HuH-7.5 (cell line): ENCODE measurements at regions not wholly inside any gene's neighbourhood (a gene's known extent, or its start where the extent isn't known, plus 50 kb on each side); places are given as distances from the start of the nearest gene placed in this dataset.

ENCODE experiments used
- DNase-seq: peaks from one replicate; pipeline ENCODE4 v3.0.0; 2011; ENCODE audit warnings: low spot score

DNA sequence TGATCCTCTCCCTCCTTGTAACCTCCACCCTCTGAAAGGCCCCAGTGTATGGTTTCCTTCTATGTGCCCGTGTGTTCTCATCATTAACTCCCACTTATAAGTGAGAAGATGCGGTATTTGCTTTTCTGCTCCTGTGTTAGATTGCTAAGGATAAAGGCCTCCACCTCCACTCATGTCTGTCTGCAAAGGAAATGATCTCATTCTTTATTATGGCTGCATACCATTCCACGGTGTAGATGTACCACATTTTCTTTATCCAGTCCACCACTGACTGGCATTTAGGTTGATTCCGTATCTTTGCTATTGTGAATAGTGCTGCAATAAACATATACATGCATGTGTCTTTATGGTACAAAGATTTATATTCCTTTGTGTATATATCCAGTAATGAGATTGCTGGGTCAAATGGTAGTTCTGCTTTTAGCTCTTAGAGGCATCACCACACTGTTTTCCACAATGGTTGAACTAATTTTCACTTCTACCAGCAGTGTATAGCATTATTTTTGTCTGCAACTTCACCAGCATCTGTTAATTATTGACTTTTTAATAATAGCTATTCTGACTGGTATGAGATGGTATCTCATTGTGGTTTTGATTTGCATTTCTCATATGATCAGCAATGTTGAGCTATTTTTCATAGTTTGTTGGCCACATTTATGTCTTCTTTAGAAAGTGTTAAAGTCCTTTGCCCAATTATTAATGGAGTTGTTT is 1030.9 kb downstream of the FSTL5 start:
- DNase-seq, result no peak

DNA sequence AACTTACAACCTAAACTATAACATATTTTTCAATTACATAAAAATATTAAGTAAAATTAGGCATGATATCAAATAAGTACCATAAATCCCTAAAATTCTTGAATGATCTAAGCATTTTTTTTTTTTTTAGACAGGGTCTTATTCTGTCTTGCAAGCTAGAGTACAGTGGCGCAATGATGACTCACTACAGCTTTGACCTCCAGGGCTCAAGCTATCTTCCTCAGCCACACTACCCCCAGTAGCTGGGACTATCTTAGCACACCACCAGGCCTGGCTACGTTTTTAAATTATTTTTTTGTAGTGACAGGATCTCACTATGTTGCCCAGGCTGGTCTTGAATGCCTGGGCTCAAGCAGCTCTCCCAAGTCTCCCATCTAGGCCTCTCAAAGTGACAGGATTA is 1042.3 kb downstream of the FSTL5 start:
- DNase-seq, result no peak

DNA sequence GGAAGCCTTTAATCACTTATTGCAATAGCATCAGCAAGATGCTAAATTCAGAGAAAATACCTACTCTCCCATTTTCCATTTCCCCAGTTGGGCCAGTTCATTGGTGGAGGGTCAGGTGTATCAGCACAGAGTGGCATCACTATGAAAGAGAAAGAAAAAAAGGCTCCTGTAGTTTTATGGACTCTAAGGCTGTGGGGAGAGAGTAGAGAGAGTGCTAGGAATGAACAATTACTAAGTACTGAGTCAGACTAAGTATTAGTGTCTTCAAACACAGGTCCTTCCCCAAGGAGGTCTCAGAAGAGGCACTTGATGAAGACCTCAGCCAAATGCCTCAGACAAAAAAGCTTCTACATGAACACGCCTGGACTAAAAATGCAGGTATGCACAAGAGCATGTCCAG is 1061.9 kb downstream of the FSTL5 start:
- DNase-seq, result no peak

DNA sequence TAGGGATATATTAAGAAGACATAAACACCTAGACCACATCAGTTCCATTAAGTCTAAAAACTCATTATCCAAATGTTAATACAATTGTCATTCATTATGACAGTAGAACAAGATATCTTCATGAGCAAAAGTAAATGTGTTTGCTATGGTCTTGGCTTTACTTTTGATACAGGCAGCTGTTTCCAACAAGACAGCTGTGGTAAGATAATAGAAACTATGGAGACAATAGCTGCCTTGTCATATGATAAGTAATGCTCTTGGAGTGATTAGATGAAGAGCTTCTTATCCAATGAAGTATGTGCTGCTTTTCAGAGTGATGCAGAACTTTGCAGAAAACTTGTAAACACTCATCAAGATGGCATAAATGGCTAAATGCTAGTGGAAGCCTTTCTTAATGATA is 1066.0 kb downstream of the FSTL5 start:
- no peak for DNase-seq

DNA sequence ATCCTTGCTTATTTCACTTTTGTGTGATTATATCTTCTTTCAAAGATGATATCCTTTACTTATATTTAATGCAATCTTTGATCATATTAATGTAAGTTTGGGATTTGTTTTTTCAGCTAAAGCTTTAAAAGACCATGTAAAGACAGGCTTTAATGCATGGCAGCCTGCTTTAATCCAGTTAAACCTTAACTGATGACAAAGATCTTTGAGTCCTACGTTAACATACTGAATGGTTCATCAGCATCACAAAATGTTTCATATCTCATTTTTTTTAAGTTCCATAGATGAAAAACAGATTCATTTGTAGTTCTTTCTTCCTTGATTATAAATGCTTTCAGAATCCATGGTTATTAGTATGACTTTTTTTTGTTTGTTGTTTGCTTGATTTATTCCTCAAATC is 1102.8 kb downstream of the FSTL5 start:
- DNase-seq, result no peak
